ENCODE measurements at regions not wholly inside any gene's neighbourhood (a gene's known extent, or its start where the extent isn't known, plus 50 kb on each side); places are given as distances from the start of the nearest gene placed in this dataset.
"Not testable (repeated sequence)": the region's sequence is repeated elsewhere in the genome, so short reads cannot be mapped to it uniquely, and the experiment has no call there.

GRCh38 chr2:38149531-38149930 is 73.6 kb upstream of the CYP1B1 start:
- DNase-seq (ENCODE audit: low read depth in 4 of 4, low spot score in 3 of 4), result no peak

DNA sequence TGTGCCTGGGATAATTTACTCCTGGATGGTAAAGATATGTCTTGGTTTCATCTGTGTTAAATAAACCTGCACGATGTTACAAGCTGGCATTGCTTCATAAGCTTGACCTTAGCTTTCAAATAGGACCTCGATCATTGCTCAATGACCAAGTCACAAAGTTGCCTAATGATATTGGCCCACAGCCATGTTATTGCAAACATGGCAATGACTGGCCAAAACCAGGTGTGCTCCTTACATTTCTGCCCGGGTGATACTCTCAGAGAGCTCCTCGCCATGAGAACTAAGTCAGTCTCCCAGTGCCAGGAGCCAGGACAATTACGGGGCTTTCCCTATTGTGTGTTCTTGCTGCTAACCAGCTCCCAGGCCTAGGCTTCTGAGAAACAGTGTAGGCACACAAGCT is 72.5 kb upstream of the CYP1B1 start:
- DNase-seq (ENCODE audit: low read depth in 4 of 4, low spot score in 3 of 4), result no peak

- DNase-seq (ENCODE audit: low read depth in 4 of 4, low spot score in 3 of 4), result no peak
These were observed 71.6 kb upstream of the CYP1B1 start for GRCh38 chr2:38147333-38148121.

- no peak for DNase-seq (ENCODE audit: low read depth in 4 of 4, low spot score in 3 of 4)
These were observed 71.0 kb upstream of the CYP1B1 start for GRCh38 chr2:38146907-38147307.

DNA sequence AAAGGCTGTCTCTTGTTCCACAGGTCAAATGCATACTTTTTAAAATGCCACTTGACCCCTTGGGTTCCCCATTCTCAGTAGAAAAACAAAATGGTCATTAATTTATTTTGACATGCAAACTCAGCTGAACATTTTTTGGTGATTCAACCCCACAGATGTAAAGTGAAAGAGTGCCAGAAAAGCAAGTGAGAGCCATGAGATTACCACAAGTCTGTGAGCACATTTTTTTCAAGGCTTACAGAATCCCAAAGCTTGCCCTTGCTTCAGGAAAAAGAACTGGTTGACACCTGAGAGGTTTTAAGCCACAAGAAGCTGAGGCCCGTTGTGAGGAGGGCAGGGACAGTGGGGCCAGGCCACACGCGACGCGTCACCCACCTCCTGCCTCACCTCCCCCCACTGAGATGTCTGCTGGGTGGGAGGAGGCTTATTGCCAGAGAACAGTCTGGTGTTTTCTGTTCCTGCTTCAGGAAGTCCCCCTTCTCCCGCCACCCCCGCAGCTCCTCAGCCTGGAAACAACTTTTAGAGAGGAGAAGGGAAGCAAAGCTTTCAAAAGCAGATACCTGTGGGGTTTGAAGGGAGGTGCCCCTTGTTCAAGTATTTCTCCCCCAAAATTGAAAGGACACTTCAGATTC is 70.4 kb upstream of the CYP1B1 start:
- DNase-seq (ENCODE audit: low read depth in 4 of 4, low spot score in 3 of 4), result no peak

GRCh38 chr2:38145236-38145635 is 69.3 kb upstream of the CYP1B1 start:
- no peak for DNase-seq (ENCODE audit: low read depth in 4 of 4, low spot score in 3 of 4)

DNA sequence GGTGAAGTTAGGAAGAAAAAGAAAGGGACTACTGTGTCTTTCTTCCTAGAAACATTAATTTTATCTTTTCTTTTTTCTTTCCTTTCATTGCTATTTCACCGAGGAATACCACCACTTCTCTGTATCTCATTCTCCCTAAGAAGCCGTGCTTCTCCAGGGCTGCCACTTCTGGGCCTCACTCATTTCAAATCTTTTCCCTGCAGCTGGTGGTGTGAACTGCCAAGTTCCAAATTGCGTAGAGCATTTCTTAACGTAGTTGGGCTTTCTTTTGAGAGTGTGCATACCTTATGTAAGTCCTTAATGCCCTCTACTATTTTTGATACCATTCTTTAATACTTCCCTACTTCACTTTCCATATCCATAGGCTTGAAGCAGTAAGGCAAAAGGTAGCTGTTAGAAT is 66.7 kb upstream of the CYP1B1 start:
- DNase-seq (ENCODE audit: low read depth in 4 of 4, low spot score in 3 of 4), result no peak

DNA sequence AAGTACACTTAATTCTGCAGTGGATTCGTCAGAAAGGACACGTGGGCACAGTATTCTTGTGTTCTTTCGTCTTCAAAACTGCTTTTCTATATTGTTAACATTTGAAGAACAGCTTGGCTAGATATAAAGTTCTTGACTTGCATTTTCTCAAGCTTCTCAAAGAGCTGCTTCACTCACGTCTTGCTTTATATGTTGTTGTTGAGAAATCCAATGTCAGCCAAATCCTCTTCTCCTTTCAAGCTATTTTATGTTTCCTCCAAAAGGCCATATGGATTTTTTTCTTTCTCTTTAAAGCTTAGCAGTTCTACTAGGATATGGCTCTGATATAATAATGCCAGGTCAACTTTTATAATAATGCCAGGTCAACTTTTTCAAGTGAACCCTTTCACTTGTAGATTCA is 65.5 kb upstream of the CYP1B1 start:
- no peak for DNase-seq (ENCODE audit: low read depth in 4 of 4, low spot score in 3 of 4)

GRCh38 chr2:38138996-38139395 is 63.0 kb upstream of the CYP1B1 start:
- DNase-seq (ENCODE audit: low read depth in 4 of 4, low spot score in 3 of 4), result no peak

DNA sequence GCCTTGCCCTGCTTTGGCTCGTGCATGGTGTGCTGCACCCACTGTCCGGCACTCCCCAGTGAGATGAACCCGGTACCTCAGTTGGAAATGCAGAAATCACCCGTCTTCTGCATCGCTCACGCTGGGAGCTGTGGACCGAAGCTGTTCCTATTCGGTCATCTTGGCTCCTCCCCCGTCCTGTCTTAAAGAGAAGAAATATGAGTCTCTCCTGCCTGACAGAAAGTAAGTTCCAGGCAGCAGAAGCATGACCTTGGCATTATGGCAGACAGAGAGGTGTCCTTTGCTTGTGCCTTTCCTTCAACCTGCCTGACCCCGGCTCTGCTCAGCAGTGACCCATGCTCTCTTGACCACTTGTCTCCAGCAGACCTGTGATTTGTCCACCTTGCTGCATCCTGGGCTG is 62.5 kb upstream of the CYP1B1 start:
- DNase-seq (ENCODE audit: low read depth in 4 of 4, low spot score in 3 of 4), result no peak

DNA sequence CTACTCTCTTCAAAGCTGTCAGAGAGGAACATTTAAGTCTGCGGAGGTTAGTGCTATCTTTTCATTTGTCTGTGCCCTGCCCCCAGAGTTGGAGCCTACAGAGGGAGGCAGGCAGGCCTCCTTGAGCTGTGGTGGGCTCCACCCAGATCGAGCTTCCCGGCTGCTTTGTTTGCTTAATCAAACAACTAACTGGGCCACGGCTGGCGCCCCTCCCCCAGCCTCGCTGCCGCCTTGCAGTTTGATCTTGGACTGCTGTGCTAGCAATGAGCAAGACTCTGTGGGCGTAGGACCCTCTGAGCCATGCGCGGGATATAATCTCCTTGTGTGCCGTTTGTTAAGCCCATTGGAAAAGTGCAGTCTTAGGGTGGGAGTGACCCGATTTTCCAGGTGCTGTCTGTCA is 62.0 kb upstream of the CYP1B1 start:
- not testable (repeated sequence) for DNase-seq (ENCODE audit: low read depth in 4 of 4, low spot score in 3 of 4)

- no peak for DNase-seq (ENCODE audit: low read depth in 4 of 4, low spot score in 3 of 4)
These were observed 55.7 kb upstream of the CYP1B1 start for GRCh38 chr2:38131676-38132075.

DNA sequence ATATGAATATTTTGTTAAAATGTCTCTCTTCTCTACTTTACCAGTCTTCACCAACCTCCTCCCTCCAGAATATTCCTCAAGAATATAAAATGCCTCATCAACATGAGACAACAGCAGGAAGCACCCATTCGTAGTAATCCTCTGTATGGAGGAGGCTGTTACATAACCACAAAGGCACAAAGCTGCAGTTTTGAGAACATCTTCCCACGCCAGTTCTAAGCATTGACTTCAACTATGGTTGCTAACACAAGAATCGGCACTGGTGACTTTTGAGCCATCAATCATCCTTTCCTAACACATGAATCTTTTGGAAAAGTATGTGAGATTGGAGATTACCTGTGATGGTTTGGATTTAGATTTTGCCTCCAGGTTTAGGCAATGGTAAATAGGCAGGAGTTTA is 54.9 kb upstream of the CYP1B1 start:
- no peak for DNase-seq (ENCODE audit: low read depth in 4 of 4, low spot score in 3 of 4)

DNA sequence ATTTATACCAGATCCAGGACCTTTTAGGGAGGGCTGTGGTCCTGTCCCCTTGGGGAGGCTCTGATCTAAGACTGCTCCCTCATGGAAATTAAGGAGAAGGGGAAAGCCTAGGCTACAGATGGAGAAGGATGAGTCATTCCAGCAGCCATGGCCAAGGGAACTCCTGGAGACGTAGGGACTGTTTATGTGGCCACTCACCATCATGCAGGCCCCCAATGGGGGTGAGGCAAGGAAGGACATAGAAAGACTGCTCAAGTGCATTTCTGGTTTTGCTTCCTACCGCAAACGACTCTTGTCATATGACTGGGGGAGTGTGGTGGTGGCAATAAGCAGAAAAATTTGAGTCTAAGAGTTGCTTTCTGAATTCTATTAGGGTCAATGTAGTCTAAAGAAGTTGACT is 54.0 kb upstream of the CYP1B1 start:
- DNase-seq (ENCODE audit: low read depth in 4 of 4, low spot score in 3 of 4), result no peak

GRCh38 chr2:38129481-38129880 is 53.5 kb upstream of the CYP1B1 start:
- no peak for DNase-seq (ENCODE audit: low read depth in 4 of 4, low spot score in 3 of 4)

DNA sequence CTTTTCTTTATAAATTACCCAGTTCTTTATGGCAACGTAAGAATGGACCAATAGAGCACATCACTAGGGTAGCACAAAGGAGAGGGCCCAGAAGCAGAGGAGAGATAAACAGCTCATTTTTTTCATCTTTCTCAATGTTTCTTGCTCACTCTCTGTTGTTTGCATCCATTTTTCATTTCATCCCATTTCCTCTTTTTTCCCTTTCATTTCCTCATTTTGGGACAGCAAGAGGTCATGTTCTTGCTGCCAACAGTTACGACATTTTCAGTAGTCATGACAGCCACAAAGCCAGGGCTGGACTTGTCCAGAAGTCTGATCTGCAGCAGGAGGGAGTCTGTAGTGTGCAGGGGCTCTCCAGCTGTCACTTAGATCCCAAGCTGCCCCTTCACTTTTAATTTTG is 52.7 kb upstream of the CYP1B1 start:
- no peak for DNase-seq (ENCODE audit: low read depth in 4 of 4, low spot score in 3 of 4)

DNA sequence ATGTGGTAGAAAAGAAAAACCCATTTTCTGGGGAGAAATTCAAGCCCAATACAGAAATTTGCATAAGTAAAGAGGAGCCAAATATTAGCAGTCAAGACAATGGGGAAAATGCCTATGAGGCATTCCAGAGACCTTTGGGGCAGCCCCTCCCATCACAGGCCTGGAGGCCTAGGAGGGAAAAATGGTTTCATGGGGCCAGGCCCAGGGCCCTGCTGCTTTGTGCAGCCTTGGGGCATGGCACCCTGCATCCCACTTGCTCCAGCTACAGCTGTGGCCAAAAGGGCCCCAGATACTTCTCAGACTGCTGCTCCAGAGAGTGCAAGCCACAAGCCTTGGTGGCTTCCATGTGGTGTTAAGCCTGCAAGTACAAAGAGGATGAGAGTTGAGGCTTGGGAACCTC is 51.3 kb upstream of the CYP1B1 start:
- DNase-seq (ENCODE audit: low read depth in 4 of 4, low spot score in 3 of 4), result no peak

- no peak for DNase-seq (ENCODE audit: low read depth in 4 of 4, low spot score in 3 of 4)
These were observed 49.9 kb upstream of the CYP1B1 start for GRCh38 chr2:38125842-38126241.
